ENCODE measurements at regions not wholly inside any gene's neighbourhood (a gene's known extent, or its start where the extent isn't known, plus 50 kb on each side); places are given as distances from the start of the nearest gene placed in this dataset.

DNA sequence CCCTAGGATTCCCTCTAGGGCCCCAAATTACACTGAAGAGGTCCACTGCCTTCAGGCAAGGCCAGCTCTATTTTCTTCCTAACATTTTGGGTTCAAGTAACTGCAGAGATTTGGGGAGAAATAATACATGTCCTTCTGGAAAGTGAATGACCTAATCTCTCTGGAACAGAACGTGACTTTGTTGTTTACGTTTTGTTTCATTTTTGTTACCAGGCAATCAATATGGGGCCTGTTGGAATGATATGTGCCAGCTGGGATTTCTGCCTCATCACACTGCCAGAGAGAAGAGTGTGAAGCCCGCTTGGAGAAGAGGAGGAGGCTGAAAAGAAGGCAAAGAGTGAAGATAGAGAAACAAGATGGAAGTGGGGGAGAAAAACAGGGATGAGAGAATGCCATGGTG lies 116.7 kb downstream of the FASLG start:
- DNase-seq (ENCODE audit: low spot score): no peak
- in situ Hi-C loops (cut with MboI; ENCODE audit: low sequenced_read_pairs, unreplicated experiment): no loop called here
- TF ChIP-seq, protein P1, sequence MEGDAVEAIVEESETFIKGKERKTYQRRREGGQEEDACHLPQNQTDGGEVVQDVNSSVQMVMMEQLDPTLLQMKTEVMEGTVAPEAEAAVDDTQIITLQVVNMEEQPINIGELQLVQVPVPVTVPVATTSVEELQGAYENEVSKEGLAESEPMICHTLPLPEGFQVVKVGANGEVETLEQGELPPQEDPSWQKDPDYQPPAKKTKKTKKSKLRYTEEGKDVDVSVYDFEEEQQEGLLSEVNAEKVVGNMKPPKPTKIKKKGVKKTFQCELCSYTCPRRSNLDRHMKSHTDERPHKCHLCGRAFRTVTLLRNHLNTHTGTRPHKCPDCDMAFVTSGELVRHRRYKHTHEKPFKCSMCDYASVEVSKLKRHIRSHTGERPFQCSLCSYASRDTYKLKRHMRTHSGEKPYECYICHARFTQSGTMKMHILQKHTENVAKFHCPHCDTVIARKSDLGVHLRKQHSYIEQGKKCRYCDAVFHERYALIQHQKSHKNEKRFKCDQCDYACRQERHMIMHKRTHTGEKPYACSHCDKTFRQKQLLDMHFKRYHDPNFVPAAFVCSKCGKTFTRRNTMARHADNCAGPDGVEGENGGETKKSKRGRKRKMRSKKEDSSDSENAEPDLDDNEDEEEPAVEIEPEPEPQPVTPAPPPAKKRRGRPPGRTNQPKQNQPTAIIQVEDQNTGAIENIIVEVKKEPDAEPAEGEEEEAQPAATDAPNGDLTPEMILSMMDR (IDR thresholded peaks at IDR 0.05; ENCODE audit: borderline replicate concordance, control extremely low read depth, extremely low read depth, insufficient read depth, missing control alignments): no peak

DNA sequence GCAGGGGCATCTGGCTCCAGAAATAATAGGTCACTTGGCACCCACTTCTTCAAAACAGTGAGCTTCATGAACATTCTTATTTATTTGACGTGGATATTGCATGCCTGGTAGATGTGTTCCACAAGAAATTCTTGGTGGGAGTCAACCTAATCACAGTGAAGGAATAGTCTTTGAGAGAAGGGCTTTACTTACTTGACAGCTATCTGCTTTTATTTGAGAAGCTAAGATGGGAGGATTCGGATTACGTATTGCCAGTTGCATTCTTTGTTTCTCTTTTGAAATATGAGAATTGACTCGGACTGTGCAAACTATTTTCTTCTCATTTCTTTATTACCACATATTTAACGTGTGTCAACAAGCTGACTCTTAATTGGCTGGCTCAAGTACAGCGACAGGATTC lies 117.2 kb downstream of the FASLG start:
- in situ Hi-C loops (cut with MboI; ENCODE audit: low sequenced_read_pairs, unreplicated experiment): no loop called here
- TF ChIP-seq, protein P1 (IDR thresholded peaks at IDR 0.05; ENCODE audit: borderline replicate concordance, control extremely low read depth, extremely low read depth, insufficient read depth, missing control alignments): no peak
- DNase-seq (ENCODE audit: low spot score): no peak

DNA sequence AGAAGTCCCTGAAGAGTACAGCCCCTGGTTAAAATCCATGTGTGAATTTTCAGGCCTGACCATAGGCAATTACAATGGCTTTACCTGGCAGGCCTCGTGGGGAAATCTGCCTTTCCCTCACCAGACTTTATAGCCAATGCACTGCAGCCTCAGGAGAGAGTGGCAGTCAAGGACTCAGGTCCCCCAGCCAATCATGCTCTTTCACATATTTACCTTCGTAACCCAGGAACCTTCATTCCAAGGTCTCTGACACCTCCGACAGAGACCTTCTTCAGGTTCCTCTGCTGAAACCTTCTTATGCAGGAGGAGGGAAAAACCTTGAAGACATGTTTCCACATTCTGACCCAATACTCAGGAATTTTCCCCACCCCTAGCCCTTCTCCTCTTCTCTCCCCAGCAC lies 118.9 kb downstream of the FASLG start:
- in situ Hi-C loops (cut with MboI; ENCODE audit: low sequenced_read_pairs, unreplicated experiment): no loop called here
- DNase-seq (ENCODE audit: low spot score): no peak
- TF ChIP-seq, protein P1 (IDR thresholded peaks at IDR 0.05; ENCODE audit: borderline replicate concordance, control extremely low read depth, extremely low read depth, insufficient read depth, missing control alignments): no peak

DNA sequence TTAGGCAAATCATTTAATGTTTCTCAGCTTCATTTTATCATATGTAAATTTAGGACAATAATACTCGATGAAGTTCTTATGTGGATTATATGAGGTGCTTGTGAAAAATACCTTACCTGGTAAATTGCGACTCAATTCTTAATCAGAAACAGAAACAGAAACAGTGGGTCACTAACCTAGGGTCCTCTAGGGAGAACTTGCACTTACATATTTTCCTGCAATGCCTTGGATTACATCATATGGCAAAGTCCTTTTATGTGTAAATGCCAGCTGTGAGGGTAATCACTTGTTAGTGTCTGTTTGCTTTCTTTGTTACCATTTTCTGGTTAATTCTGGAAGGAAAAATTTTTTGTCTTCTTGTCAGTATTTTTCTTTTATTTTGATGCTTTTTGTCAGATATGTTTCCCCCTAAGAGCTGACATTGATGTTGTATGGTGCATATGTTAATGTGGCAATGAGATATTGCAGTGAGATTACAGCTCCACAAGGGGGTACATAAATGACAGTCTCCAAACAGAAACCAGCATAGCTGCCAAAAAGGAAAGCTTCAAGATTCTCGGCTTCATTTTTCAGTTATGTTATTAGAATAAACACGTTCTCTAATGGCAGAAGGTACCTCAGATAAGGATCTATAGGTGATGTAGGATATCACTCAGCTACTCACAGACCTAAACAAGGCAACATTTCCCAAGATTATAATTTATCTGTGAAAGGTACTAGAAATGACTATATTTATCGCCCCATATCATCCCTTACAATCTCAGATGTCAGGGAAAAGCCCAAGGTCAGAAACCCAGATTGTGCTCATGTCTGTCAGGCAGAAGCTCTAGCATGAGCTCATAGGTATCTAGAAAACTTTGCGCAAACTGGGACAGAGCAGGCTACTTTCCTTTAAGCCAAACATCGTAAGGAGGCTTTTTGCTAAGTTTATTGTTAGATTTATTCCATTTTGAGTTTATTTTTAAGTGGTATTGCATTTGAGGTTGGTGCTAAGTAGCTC lies 119.9 kb downstream of the FASLG start:
- peak; percentile 18 for DNase-seq (ENCODE audit: low spot score)
- in situ Hi-C loops (cut with MboI; ENCODE audit: low sequenced_read_pairs, unreplicated experiment): no loop called here
- TF ChIP-seq, protein P1 (IDR thresholded peaks at IDR 0.05; ENCODE audit: borderline replicate concordance, control extremely low read depth, extremely low read depth, insufficient read depth, missing control alignments): peak; percentile 15

DNA sequence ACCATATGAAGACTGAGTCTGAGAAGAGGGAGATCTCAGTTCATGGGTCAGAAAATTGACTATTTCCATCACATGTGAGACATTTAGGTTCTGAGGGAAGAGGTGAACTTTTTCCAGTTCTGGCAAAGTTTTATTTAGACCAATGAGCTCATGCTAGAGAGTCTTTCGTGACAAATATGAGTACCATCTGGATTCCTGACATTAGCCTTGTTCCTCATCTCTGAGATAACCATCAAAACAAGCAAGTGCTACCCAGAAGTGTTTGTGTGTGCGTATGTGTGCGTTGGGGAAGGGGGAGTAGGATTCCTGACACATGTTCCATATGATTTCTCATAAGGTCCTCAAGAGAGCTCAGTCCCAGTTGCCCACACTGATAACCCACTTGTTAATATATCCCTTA lies 120.6 kb downstream of the FASLG start:
- TF ChIP-seq, protein P1 (IDR thresholded peaks at IDR 0.05; ENCODE audit: borderline replicate concordance, control extremely low read depth, extremely low read depth, insufficient read depth, missing control alignments): no peak
- in situ Hi-C loops (cut with MboI; ENCODE audit: low sequenced_read_pairs, unreplicated experiment): no loop called here
- no peak for DNase-seq (ENCODE audit: low spot score)

DNA sequence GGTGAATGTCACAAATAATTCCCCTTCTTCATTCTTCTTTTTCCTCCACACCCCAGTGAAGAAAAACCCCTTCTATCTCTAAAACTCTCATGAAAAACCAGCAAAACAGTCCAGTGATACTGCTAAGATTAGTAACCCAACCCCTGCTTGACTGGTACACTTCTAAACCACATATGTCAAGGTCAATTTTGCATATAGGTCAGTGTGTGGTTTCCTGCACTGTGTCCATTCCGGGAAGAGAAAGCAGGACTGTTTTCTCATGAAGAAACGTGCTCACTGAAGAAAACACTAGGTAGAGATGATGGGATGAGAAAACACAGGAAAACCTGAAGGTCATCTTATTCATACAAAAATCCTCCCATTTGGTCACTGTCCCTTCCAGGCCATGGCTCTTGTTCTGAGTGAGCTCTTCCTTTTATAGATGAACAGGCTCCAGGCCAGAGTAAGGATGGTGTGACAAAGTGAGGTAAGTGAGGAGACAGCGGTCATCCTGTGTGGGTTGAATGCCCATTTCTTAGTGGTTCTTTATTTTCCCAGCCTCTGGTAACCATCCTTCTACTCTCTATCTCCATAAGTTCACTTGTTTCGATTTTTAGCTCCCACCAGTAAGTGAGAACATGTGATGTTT lies 122.7 kb downstream of the FASLG start:
- in situ Hi-C loops (cut with MboI; ENCODE audit: low sequenced_read_pairs, unreplicated experiment): no loop called here
- DNase-seq (ENCODE audit: low spot score): no peak

More for the DNA sequence above, 122.7 kb downstream of the FASLG start:
- TF ChIP-seq, protein P1 (IDR thresholded peaks at IDR 0.05; ENCODE audit: borderline replicate concordance, control extremely low read depth, extremely low read depth, insufficient read depth, missing control alignments): no peak
